Activated CD8-positive, alpha-beta memory T cell treated with anti-CD3 and anti-CD28 coated beads for 4 hours (primary cell): ENCODE measurements at regions not wholly inside any gene's neighbourhood (a gene's known extent, or its start where the extent isn't known, plus 50 kb on each side); places are given as distances from the start of the nearest gene placed in this dataset.
"Not testable (repeated sequence)": the region's sequence is repeated elsewhere in the genome, so short reads cannot be mapped to it uniquely, and the experiment has no call there.

ENCODE experiments used
- DNase-seq, 2 donors: peaks; one replicate each; pipeline ENCODE4 v3.0.0-alpha.2; 2020; ENCODE audit warnings: low read depth in 2 of 2

- DNase-seq = no peak
Measured at GRCh38 chr4:147102596-147102995, 156.9 kb upstream of the TTC29 start.

GRCh38 chr4:147103403-147103946, 157.8 kb upstream of the TTC29 start:
- DNase-seq = no peak

GRCh38 chr4:147104768-147105167, 159.1 kb upstream of the TTC29 start:
- DNase-seq = no peak

- no peak for DNase-seq
Measured at GRCh38 chr4:147108409-147108808, 162.7 kb upstream of the TTC29 start.

- no peak for DNase-seq
Measured at GRCh38 chr4:147109800-147110199, 164.1 kb upstream of the TTC29 start.

- DNase-seq = no peak
Measured at GRCh38 chr4:147110473-147111367, 165.1 kb upstream of the TTC29 start.

- DNase-seq = not testable (repeated sequence)
Measured at GRCh38 chr4:147112196-147112595, 166.5 kb upstream of the TTC29 start.

GRCh38 chr4:147117431-147117830, 171.8 kb upstream of the TTC29 start:
- no peak for DNase-seq

GRCh38 chr4:147118528-147118927, 172.9 kb upstream of the TTC29 start:
- no peak for DNase-seq

- no peak for DNase-seq
Measured at GRCh38 chr4:147122685-147123084, 177.0 kb upstream of the TTC29 start.

- DNase-seq = no peak
Measured at GRCh38 chr4:147123146-147123545, 177.5 kb upstream of the TTC29 start.

GRCh38 chr4:147128787-147129186, 183.1 kb upstream of the TTC29 start:
- no peak for DNase-seq

- no peak for DNase-seq
Measured at GRCh38 chr4:147129687-147130086, 184.0 kb upstream of the TTC29 start.

GRCh38 chr4:147134536-147135210, 189.0 kb upstream of the TTC29 start:
- no peak for DNase-seq

GRCh38 chr4:147136310-147136709, 190.6 kb upstream of the TTC29 start:
- DNase-seq = no peak

- no peak for DNase-seq
Measured at GRCh38 chr4:147136751-147137150, 191.1 kb upstream of the TTC29 start.

GRCh38 chr4:147137280-147137679, 191.6 kb upstream of the TTC29 start:
- no peak for DNase-seq

GRCh38 chr4:147138171-147138570, 192.5 kb upstream of the TTC29 start:
- DNase-seq = no peak

GRCh38 chr4:147139455-147140198, 194.0 kb upstream of the TTC29 start:
- DNase-seq = no peak

- DNase-seq = no peak
Measured at GRCh38 chr4:147151763-147152162, 206.1 kb upstream of the TTC29 start.

- DNase-seq = no peak
Measured at GRCh38 chr4:147157860-147158701, 212.4 kb upstream of the TTC29 start.
